Trophoblast cell (in vitro differentiated cells and primary cell): ENCODE measurements at regions not wholly inside any gene's neighbourhood (a gene's known extent, or its start where the extent isn't known, plus 50 kb on each side); places are given as distances from the start of the nearest gene placed in this dataset.

Experiments used
- DNase-seq, 2 donors: peaks; one replicate each; pipeline ENCODE4 v3.0.0-alpha.2; 2016
- H2AFZ ChIP-seq: 2 replicates; pipeline ENCODE4 v1.6.1; 2013; ENCODE audit warnings: low read length, moderate library complexity, mild to moderate bottlenecking; ENCODE audit not compliant: insufficient read depth, poor library complexity
- H2AK5ac ChIP-seq: 2 replicates; pipeline ENCODE4 v1.6.1; 2013; ENCODE audit warnings: mild to moderate bottlenecking, low read length
- H2BK120ac ChIP-seq: 2 replicates; pipeline ENCODE4 v1.6.1; 2013; ENCODE audit warnings: low read length, mild to moderate bottlenecking, moderate library complexity; ENCODE audit not compliant: insufficient read depth, poor library complexity
- H2BK12ac ChIP-seq: 2 replicates; pipeline ENCODE4 v1.6.1; 2013; ENCODE audit warnings: mild to moderate bottlenecking, low read length, moderate library complexity
- H2BK5ac ChIP-seq: 2 replicates; pipeline ENCODE4 v1.6.1; 2013; ENCODE audit warnings: low read length, low read depth, moderate library complexity, mild to moderate bottlenecking; ENCODE audit not compliant: poor library complexity
- H3K14ac ChIP-seq: 2 replicates; pipeline ENCODE4 v1.6.1; 2013; ENCODE audit warnings: mild to moderate bottlenecking, low read length
- H3K18ac ChIP-seq: 2 replicates; pipeline ENCODE4 v1.6.1; 2013; ENCODE audit warnings: mild to moderate bottlenecking, low read length
- H3K23ac ChIP-seq: 2 replicates; pipeline ENCODE4 v1.6.1; 2013; ENCODE audit warnings: low read length
- H3K27ac ChIP-seq: 2 replicates; pipeline ENCODE4 v1.5.1; 2013; ENCODE audit warnings: low read depth, mild to moderate bottlenecking, inconsistent platforms, low read length, moderate library complexity
- H3K27me3 ChIP-seq: 2 replicates; pipeline ENCODE4 v1.6.1; 2013; ENCODE audit warnings: inconsistent platforms, mild to moderate bottlenecking, low read length, moderate library complexity; ENCODE audit not compliant: insufficient read depth
- H3K36me3 ChIP-seq, 2 experiments: 1 replicate in 1 of 2; 2 replicates in 1 of 2; pipeline ENCODE4 v1.6.1; 2013; ENCODE audit warnings: low read length in 2 of 2, mild to moderate bottlenecking in 2 of 2, moderate library complexity in 1 of 2; ENCODE audit not compliant: insufficient read depth in 2 of 2, control insufficient read depth in 1 of 2
- H3K4ac ChIP-seq: 2 replicates; pipeline ENCODE4 v1.6.1; 2013; ENCODE audit warnings: low read depth, mild to moderate bottlenecking, low read length, moderate library complexity
- H3K4me1 ChIP-seq, 2 experiments: 1 replicate in 1 of 2; 2 replicates in 1 of 2; pipeline ENCODE4 v1.6.1; 2013; ENCODE audit warnings: low read length in 2 of 2, mild to moderate bottlenecking in 2 of 2, moderate library complexity in 1 of 2; ENCODE audit not compliant: insufficient read depth in 2 of 2, control insufficient read depth in 1 of 2
- H3K4me2 ChIP-seq: 2 replicates; pipeline ENCODE4 v1.6.1; 2013; ENCODE audit warnings: inconsistent platforms, mild to moderate bottlenecking, low read length, moderate library complexity
- H3K4me3 ChIP-seq: 2 replicates; pipeline ENCODE4 v1.5.1; 2013; ENCODE audit warnings: mild to moderate bottlenecking, low read depth, low read length, inconsistent platforms
- H3K79me1 ChIP-seq: one replicate; pipeline ENCODE4 v1.6.1; 2013; ENCODE audit warnings: low read length
- H3K79me2 ChIP-seq: 2 replicates; pipeline ENCODE4 v1.6.1; 2013; ENCODE audit warnings: low read length, mild to moderate bottlenecking; ENCODE audit not compliant: control insufficient read depth, insufficient read depth, poor library complexity
- H3K9ac ChIP-seq: 2 replicates; pipeline ENCODE4 v1.6.1; 2013; ENCODE audit warnings: mild to moderate bottlenecking, low read length
- H3K9me3 ChIP-seq: 2 replicates; pipeline ENCODE4 v1.6.1; 2013; ENCODE audit warnings: low read depth, mild to moderate bottlenecking, control low read depth, inconsistent platforms, low read length; ENCODE audit not compliant: insufficient read depth
- H4K12ac ChIP-seq: 2 replicates; pipeline ENCODE4 v1.6.1; 2013; ENCODE audit warnings: low read depth, mild to moderate bottlenecking, low read length, moderate library complexity
- H4K8ac ChIP-seq: 2 replicates; pipeline ENCODE4 v1.6.1; 2013; ENCODE audit warnings: low read depth, mild to moderate bottlenecking, low read length, moderate library complexity
- H4K91ac ChIP-seq: one replicate; pipeline ENCODE4 v1.6.1; 2013; ENCODE audit warnings: low read depth, mild to moderate bottlenecking, low read length, moderate library complexity
- WGBS: extraction: QIAGEN DNeasy Blood & Tissue Kit; methylation state at CpG from one replicate; pipeline ENCODE4 v1.1.7; 2013; ENCODE audit warnings: missing lambda C conversion rate; ENCODE audit not compliant: insufficient read length, insufficient coverage; ENCODE audit errors: extremely low coverage; 5-methylcytosine and 5-hydroxymethylcytosine counted together

DNA sequence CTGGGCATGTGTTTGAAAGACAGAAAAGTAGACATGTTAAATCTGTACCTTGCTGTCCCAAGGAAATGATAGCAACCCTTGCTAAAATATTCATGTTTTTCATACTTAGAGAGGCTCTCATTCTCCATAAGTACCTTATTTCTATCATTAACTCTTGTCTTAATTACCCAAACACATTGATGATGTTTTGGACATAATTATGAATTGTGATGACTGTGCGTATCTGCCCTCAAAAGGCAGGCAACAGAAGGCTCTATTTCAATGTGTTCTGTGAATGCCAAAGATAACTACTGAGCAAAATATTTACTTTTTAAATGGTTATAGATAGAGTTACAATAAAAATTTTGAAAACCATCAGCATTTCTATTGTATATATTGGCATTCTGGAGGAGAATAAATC is 1263.8 kb downstream of the ZPLD1 start:
- no peak overlapping the region for H3K4ac ChIP-seq
- H2AK5ac ChIP-seq = no peak overlapping the region
- no peak for DNase-seq
- H2BK5ac ChIP-seq = no peak overlapping the region
- H3K9me3 ChIP-seq = no peaks in the 10 kb centered on the region
- H3K36me3 ChIP-seq = no peaks in the 10 kb centered on the region
- no peak overlapping the region for H2BK12ac ChIP-seq
- no peak overlapping the region for H4K91ac ChIP-seq
- H3K18ac ChIP-seq = no peak overlapping the region
- H4K12ac ChIP-seq = no peak overlapping the region
- H3K14ac ChIP-seq = no peak overlapping the region
- no peaks in the 10 kb centered on the region for H3K79me2 ChIP-seq
- H3K79me1 ChIP-seq = no peaks in the 10 kb centered on the region
- H3K4me2 ChIP-seq = no peak overlapping the region
- H4K8ac ChIP-seq = no peak overlapping the region
- H2BK120ac ChIP-seq = no peak overlapping the region
- H3K9ac ChIP-seq = no peak overlapping the region
- no peak overlapping the region for H3K27ac ChIP-seq
- no CpG with 5 or more reads among the region's 1 CpG for WGBS
- no peak overlapping the region for H3K23ac ChIP-seq
- no peaks in the 10 kb centered on the region for H3K27me3 ChIP-seq
- H3K4me1 ChIP-seq = no peaks in the 10 kb centered on the region
- H2AFZ ChIP-seq = no peak overlapping the region
- H3K4me3 ChIP-seq = no peak overlapping the region

- H4K91ac ChIP-seq = no peak overlapping the region
- H4K8ac ChIP-seq = no peak overlapping the region
- no peak overlapping the region for H3K4ac ChIP-seq
- H3K14ac ChIP-seq = no peak overlapping the region
- H3K4me2 ChIP-seq = no peak overlapping the region
- no peak overlapping the region for H2BK12ac ChIP-seq
- no peaks in the 10 kb centered on the region for H3K36me3 ChIP-seq
- WGBS = no CpG with 5 or more reads among the region's 3 CpGs
- H3K79me1 ChIP-seq = no peaks in the 10 kb centered on the region
- H2BK120ac ChIP-seq = no peak overlapping the region
- no peaks in the 10 kb centered on the region for H3K79me2 ChIP-seq
- no peak overlapping the region for H3K9ac ChIP-seq
- H3K23ac ChIP-seq = no peak overlapping the region
- H3K4me1 ChIP-seq = no peaks in the 10 kb centered on the region
- H3K18ac ChIP-seq = no peak overlapping the region
- no peaks in the 10 kb centered on the region for H3K27me3 ChIP-seq
- DNase-seq = no peak
- H3K27ac ChIP-seq = no peak overlapping the region
- no peak overlapping the region for H2BK5ac ChIP-seq
- no peak overlapping the region for H4K12ac ChIP-seq
- H3K4me3 ChIP-seq = no peak overlapping the region
- H2AK5ac ChIP-seq = no peak overlapping the region
- no peaks in the 10 kb centered on the region for H3K9me3 ChIP-seq
- no peak overlapping the region for H2AFZ ChIP-seq
Observed at GRCh38 chr3:103699228-103699627, 1264.4 kb downstream of the ZPLD1 start.

- H3K14ac ChIP-seq = no peak overlapping the region
- no peak overlapping the region for H3K9ac ChIP-seq
- no peaks in the 10 kb centered on the region for H3K79me1 ChIP-seq
- no peak overlapping the region for H2AFZ ChIP-seq
- H3K27ac ChIP-seq = no peak overlapping the region
- no CpG with 5 or more reads among the region's 2 CpGs for WGBS
- no peaks in the 10 kb centered on the region for H3K79me2 ChIP-seq
- no peak overlapping the region for H3K23ac ChIP-seq
- no peak overlapping the region for H3K18ac ChIP-seq
- DNase-seq = no peak
- no peak overlapping the region for H2AK5ac ChIP-seq
- H2BK5ac ChIP-seq = no peak overlapping the region
- H2BK12ac ChIP-seq = no peak overlapping the region
- H3K4ac ChIP-seq = no peak overlapping the region
- H3K4me1 ChIP-seq = no peaks in the 10 kb centered on the region
- H4K91ac ChIP-seq = no peak overlapping the region
- H2BK120ac ChIP-seq = no peak overlapping the region
- no peak overlapping the region for H3K4me3 ChIP-seq
- no peak overlapping the region for H4K12ac ChIP-seq
- no peaks in the 10 kb centered on the region for H3K9me3 ChIP-seq
- H3K36me3 ChIP-seq = no peaks in the 10 kb centered on the region
- no peak overlapping the region for H4K8ac ChIP-seq
- no peak overlapping the region for H3K4me2 ChIP-seq
- H3K27me3 ChIP-seq = no peaks in the 10 kb centered on the region
Observed at GRCh38 chr3:103705641-103706040, 1270.8 kb downstream of the ZPLD1 start.

DNA sequence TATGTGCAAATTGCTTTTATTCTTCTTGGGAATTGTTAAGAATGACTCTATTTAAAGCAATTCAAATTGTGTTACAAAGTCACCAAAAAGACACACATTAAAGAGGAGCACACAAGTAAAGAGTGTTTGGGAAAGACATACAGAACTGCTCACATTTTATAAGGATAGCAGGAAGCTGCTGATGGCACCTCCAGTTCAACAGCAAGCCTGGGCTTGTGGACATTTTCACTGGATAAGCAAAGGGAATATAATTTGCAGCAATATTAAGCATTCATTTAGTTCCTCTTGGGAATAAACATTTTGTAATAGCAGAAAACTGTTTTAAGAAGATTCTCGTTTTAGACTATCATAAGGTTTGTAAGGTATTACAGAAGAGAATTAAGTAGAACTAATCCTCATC is 1271.9 kb downstream of the ZPLD1 start:
- Histone ChIP-seq H3K14ac (no peak overlapping the region), H3K4me1 (no peaks in the 10 kb centered on the region), H2BK5ac (no peak overlapping the region), H3K27ac (no peak overlapping the region), H4K12ac (no peak overlapping the region), H4K91ac (no peak overlapping the region), H3K9me3 (no peaks in the 10 kb centered on the region), H3K18ac (no peak overlapping the region), H3K9ac (no peak overlapping the region), H3K79me1 (no peaks in the 10 kb centered on the region), H2BK120ac (no peak overlapping the region), H4K8ac (no peak overlapping the region), H3K27me3 (no peaks in the 10 kb centered on the region), H3K23ac (no peak overlapping the region), H2AK5ac (no peak overlapping the region), H3K79me2 (no peaks in the 10 kb centered on the region), H3K4ac (no peak overlapping the region), H3K4me2 (no peak overlapping the region), H2BK12ac (no peak overlapping the region), H2AFZ (no peak overlapping the region), H3K36me3 (no peaks in the 10 kb centered on the region), H3K4me3 (no peak overlapping the region)
- DNase-seq = no peak
- WGBS = no CpG with 5 or more reads among the region's 1 CpG
